SU-DHL-6 (cell line): ENCODE measurements at regions not wholly inside any gene's neighbourhood (a gene's known extent, or its start where the extent isn't known, plus 50 kb on each side); places are given as distances from the start of the nearest gene placed in this dataset.

Source experiments
- H2AFZ ChIP-seq: fragments of 200-600 bp; sonication (generic); 2 replicates; pipeline ENCODE4 v1.6.1; 2014; ENCODE audit warnings: low read depth, mild to moderate bottlenecking, moderate library complexity, mixed read lengths, antibody characterized with exemption, low read length; ENCODE audit not compliant: severe bottlenecking
- H3F3A ChIP-seq: fragments of 200-600 bp; shearing (Covaris generic); 2 replicates; pipeline ENCODE4 v1.6.0; 2016; ENCODE audit warnings: antibody characterized with exemption, mild to moderate bottlenecking; ENCODE audit not compliant: insufficient read depth
- H3K27ac ChIP-seq: fragments of 200-600 bp; sonication (generic); 2 replicates; pipeline ENCODE4 v1.5.1; 2016; ENCODE audit warnings: low read depth, mild to moderate bottlenecking, low read length, moderate library complexity, mixed read lengths
- H3K27me3 ChIP-seq: fragments of 200-600 bp; sonication (generic), shearing (Covaris generic); 2 replicates; pipeline ENCODE4 v1.6.0; 2014; ENCODE audit warnings: mild to moderate bottlenecking, low read length
- H3K36me3 ChIP-seq: fragments of 200-600 bp; sonication (generic); 2 replicates; pipeline ENCODE4 v1.6.1; 2014; ENCODE audit warnings: mild to moderate bottlenecking, low read length, mixed read lengths
- H3K4me2 ChIP-seq: fragments of 300-600, 200-600 bp; shearing (Covaris generic), sonication (generic); 2 replicates; pipeline ENCODE4 v1.6.0; 2014; ENCODE audit warnings: low read length, low read depth, mild to moderate bottlenecking; ENCODE audit not compliant: poor library complexity, severe bottlenecking
- H3K4me3 ChIP-seq: fragments of 200-600 bp; sonication (generic); 2 replicates; pipeline ENCODE4 v1.5.1; 2014; ENCODE audit warnings: antibody characterized with exemption, low read length, mild to moderate bottlenecking, mixed read lengths; ENCODE audit not compliant: insufficient read depth, poor library complexity, severe bottlenecking
- H3K79me2 ChIP-seq: fragments of 200-600 bp; sonication (generic); 2 replicates; pipeline ENCODE4 v1.6.1; 2014; ENCODE audit warnings: mild to moderate bottlenecking, low read length, moderate library complexity; ENCODE audit not compliant: insufficient read depth
- H3K9ac ChIP-seq: fragments of 200-600 bp; sonication (generic); 2 replicates; pipeline ENCODE4 v1.7.0; 2014; ENCODE audit warnings: mild to moderate bottlenecking, low read length
- H3K9me2 ChIP-seq: fragments of 200-600 bp; sonication (generic); replicated peaks from 2 replicates; pipeline ENCODE4 v1.6.1; 2014; ENCODE audit warnings: low read length; ENCODE audit not compliant: insufficient read depth
- H3K9me3 ChIP-seq: fragments of 200-600 bp; sonication (generic); 2 replicates; pipeline ENCODE4 v1.6.1; 2014; ENCODE audit warnings: low read length, mixed read lengths; ENCODE audit not compliant: insufficient read depth
- H4K20me1 ChIP-seq: fragments of 200-600 bp; sonication (generic); 2 replicates; pipeline ENCODE4 v1.6.1; 2014; ENCODE audit warnings: low read depth, mild to moderate bottlenecking, antibody characterized with exemption, low read length, moderate library complexity, mixed read lengths
- CTCF ChIP-seq: fragments of 200-600 bp; sonication (generic); IDR thresholded peaks from one replicate; pipeline ENCODE4 v1.5.1; 2017; ENCODE audit warnings: antibody characterized with exemption, mild to moderate bottlenecking, low read length, moderate library complexity; ENCODE audit not compliant: insufficient read depth, poor library complexity, severe bottlenecking
- EZH2phosphoT487 ChIP-seq: fragments of 200-600 bp; sonication (generic), shearing (Covaris generic); conservative IDR thresholded peaks from 2 replicates; pipeline ENCODE4 v1.6.1; 2018; ENCODE audit warnings: mild to moderate bottlenecking, antibody characterized with exemption, low read length, moderate library complexity, mixed read lengths

GRCh38 chr12:13444076-13444475, 247.6 kb downstream of the EMP1 start:
- no peaks in the 10 kb centered on the region for H3F3A ChIP-seq
- H3K36me3 ChIP-seq: no peaks in the 10 kb centered on the region
- no peaks in the 10 kb centered on the region for H3K79me2 ChIP-seq
- no peaks in the 10 kb centered on the region for H3K27me3 ChIP-seq
- H3K27ac ChIP-seq: no peak overlapping the region
- H3K4me3 ChIP-seq: no peak overlapping the region
- H3K9me2 ChIP-seq: no peaks in the 10 kb centered on the region
- no peak overlapping the region for H2AFZ ChIP-seq
- no peak overlapping the region for H3K9ac ChIP-seq
- H4K20me1 ChIP-seq: no peaks in the 10 kb centered on the region
- TF ChIP-seq CTCF (no peak), EZH2phosphoT487 (no peak)
- H3K4me2 ChIP-seq: no peak overlapping the region
- H3K9me3 ChIP-seq: no peaks in the 10 kb centered on the region

DNA sequence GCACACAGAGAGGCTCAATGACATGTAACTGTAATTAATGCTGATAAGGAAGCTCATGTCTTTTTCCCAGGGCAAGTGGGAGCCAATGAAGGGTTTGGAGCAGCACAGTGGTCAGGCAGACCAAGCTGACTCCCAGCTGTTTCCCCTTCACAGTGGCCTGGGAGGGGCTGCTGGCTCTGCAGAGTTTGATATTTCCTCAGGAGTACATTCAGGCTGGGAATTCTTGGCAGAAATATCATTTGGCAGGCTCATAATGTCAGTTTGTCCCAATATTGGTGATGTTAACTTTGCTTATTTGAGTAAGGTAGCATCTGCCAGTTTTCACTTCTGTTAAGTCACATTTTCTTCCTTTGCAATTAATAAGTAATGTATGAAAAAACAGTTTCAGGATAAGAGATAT, 247.0 kb downstream of the EMP1 start:
- Histone ChIP-seq H4K20me1 (no peaks in the 10 kb centered on the region), H3K27me3 (no peaks in the 10 kb centered on the region), H3K4me2 (no peak overlapping the region), H3K27ac (no peak overlapping the region), H3K9ac (no peak overlapping the region), H3K4me3 (no peak overlapping the region), H3K9me2 (no peaks in the 10 kb centered on the region), H3K36me3 (no peaks in the 10 kb centered on the region), H3K9me3 (no peaks in the 10 kb centered on the region), H3F3A (no peaks in the 10 kb centered on the region), H3K79me2 (no peaks in the 10 kb centered on the region), H2AFZ (no peak overlapping the region)
- no peak for TF ChIP-seq CTCF
- no peak for TF ChIP-seq EZH2phosphoT487

- no peaks in the 10 kb centered on the region for H3K27me3 ChIP-seq
- no peak overlapping the region for H3K27ac ChIP-seq
Observed at GRCh38 chr12:13443028-13443427, 246.5 kb downstream of the EMP1 start.

More at GRCh38 chr12:13443028-13443427, 246.5 kb downstream of the EMP1 start:
- Histone ChIP-seq H3K79me2 (no peaks in the 10 kb centered on the region), H3K9me2 (no peaks in the 10 kb centered on the region), H3K4me2 (no peak overlapping the region), H3F3A (no peaks in the 10 kb centered on the region), H3K36me3 (no peaks in the 10 kb centered on the region), H3K4me3 (no peak overlapping the region), H3K9me3 (no peaks in the 10 kb centered on the region), H4K20me1 (no peaks in the 10 kb centered on the region), H3K9ac (no peak overlapping the region), H2AFZ (no peak overlapping the region)
- TF ChIP-seq EZH2phosphoT487: no peak
- no peak for TF ChIP-seq CTCF
